ENCODE measurements at regions not wholly inside any gene's neighbourhood (a gene's known extent, or its start where the extent isn't known, plus 50 kb on each side); places are given as distances from the start of the nearest gene placed in this dataset.
A peak's percentile ranks its signal among the peaks of the same experiment; 100 is the strongest.

DNA sequence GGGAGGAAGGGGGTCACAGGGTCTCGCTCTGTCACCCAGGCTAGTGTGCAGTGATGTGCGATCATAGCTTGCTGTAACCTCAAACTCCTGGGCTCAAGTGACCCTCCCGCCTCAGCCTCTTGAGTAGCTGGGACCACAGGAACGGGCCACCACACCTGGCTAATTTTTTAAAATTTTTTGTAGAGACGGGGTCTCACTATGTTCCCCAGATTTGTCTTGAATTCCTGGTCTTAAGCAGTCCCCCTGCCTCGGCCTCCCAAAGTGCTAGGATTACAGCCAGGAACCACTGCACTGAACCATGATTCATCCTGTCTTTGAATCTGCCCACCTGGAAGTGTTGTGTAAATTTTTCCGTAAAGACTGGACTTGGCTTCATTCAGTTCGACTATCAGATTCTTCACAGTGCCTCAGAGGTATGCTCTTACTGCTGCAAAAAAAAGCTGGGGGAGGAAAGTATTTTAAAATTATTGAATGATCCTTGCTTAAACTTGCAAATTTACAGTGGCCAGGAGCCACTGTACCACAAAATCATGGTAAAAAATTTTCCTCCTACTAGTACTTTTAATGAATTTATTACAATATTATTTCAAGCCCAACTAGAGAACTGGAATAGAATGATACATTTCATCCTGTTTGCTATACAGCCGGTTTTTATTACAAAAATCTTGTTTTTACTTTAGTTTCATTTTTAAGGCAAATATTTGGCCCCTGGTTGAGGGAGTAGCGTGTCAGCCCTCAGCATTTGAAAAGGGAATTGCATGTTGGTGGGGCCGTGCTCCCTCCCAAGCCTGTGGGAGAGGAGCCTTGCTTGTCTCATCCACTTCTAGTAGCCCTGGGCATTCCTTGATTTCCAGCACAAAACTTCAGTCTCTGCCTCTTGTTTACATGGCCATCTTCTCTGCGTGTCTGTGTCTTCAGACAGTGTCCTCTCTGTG is 202.5 kb upstream of the SGK1 start:
- ATAC-seq (no peak; the same call in none of the 3 replicates), DNase-seq (ENCODE audit: extremely low read depth in 1 of 4, low spot score in 3 of 4) (peak in 1 of 4 experiments; percentile 23), FAIRE-seq (no peak)
- H3K79me2 ChIP-seq (ENCODE audit: control insufficient read depth, insufficient read depth, low read length), result no peaks in the 10 kb centered on the region
- no peak overlapping the region for H3K4me3 ChIP-seq
- intact Hi-C loops (cut with micrococcal nuclease) (no loop called here), in situ Hi-C loops (cut with MboI) (no loop called here)
- no peak overlapping the region for H3K9ac ChIP-seq (ENCODE audit: insufficient read depth in 1 of 2, low read depth in 2 of 2, low read length in 2 of 2)
- peak overlapping the region; percentile 0; the same call in 1 of the 2 replicates for H3K4me2 ChIP-seq (ENCODE audit: insufficient read depth, low read length)
- ChIA-PET POLR2A (interaction anchor here (0.5 to 0.7 kb wide), 4 partner anchors 9 to 478 kb away, joined by 3 to 4 read pairs (median 3); no protein-coding TSS in a partner anchor), CTCF (ENCODE audit: low intra/inter-chr PET ratio) (no interaction called here)
- peak overlapping the region; percentile 80 for H2AFZ ChIP-seq (ENCODE audit: low read depth, low read length)
- no peaks in the 10 kb centered on the region; a peak in 1 of 5 replicates for H3K27me3 ChIP-seq (ENCODE audit: control insufficient read depth in 2 of 2, insufficient read depth in 2 of 2, low read length in 2 of 2)
- no peaks in the 10 kb centered on the region for H3K36me3 ChIP-seq (ENCODE audit: control insufficient read depth, insufficient read depth, low read length)
- BruUV-seq (replicated peaks), result no TSS peak
- peaks cover 0 to 14% of the 10 kb centered on the region in 2 experiments; a peak in 3 of 5 replicates for H3K4me1 ChIP-seq (replicated peaks in 1 of 2; ENCODE audit: control insufficient read depth in 2 of 2, insufficient read depth in 2 of 2, low read length in 2 of 2)
- no peaks in the 10 kb centered on the region for H3K9me3 ChIP-seq (replicated peaks; ENCODE audit: control insufficient read depth, insufficient read depth, low read depth, low read length)
- H3K27ac ChIP-seq (ENCODE audit: extremely low read depth, low read depth, low read length), result no peak overlapping the region
- 27% methylated on average over 12 of the region's 12 CpGs for WGBS (ENCODE audit: insufficient coverage, low coverage, missing lambda C conversion rate)
- TF ChIP-seq MGA (IDR thresholded peaks at IDR 0.05), result 0 out of 2 replicates have a peak, but pooled peaks have one; percentile 8
- TF ChIP-seq JUND (IDR thresholded peaks at IDR 0.05; ENCODE audit: borderline replicate concordance, low read depth, low read length), result 0 out of 2 replicates have a peak, but pooled peaks have one; percentile 5
- TF ChIP-seq JUND (tag; IDR thresholded peaks at IDR 0.05; ENCODE audit: borderline replicate concordance, low read depth, low read length), result no peak
- TF ChIP-seq ZZZ3 (IDR thresholded peaks at IDR 0.05), result no peak
- 0 out of 2 replicates have a peak, but pooled peaks have one; percentile 27 for TF ChIP-seq ZNF589 (CRISPR knock-in tag; IDR thresholded peaks at IDR 0.05; ENCODE audit: low read depth)
- H3K9me1 ChIP-seq (ENCODE audit: control insufficient read depth, insufficient read depth, low read length), result no peaks in the 10 kb centered on the region
- no peaks in the 10 kb centered on the region for H4K20me1 ChIP-seq (replicated peaks; ENCODE audit: control insufficient read depth, insufficient read depth, low read length)
